HEK293 (cell line): ENCODE measurements at regions not wholly inside any gene's neighbourhood (a gene's known extent, or its start where the extent isn't known, plus 50 kb on each side); places are given as distances from the start of the nearest gene placed in this dataset.

Experiments used
- CTCF ChIA-PET: fragments of 350-600 bp; formaldehyde crosslinking; extraction: SDS; loops from one replicate; lab custom pipeline; 2021; ENCODE audit warnings: antibody characterized with exemption; lab: Yijun Ruan, JAX
- POLR2A ChIA-PET: fragments of 300-600 bp; formaldehyde crosslinking; extraction: SDS; loops from one replicate; lab custom pipeline; 2020; ENCODE audit warnings: antibody characterized with exemption, inconsistent platforms; lab: Yijun Ruan, JAX
- H3K27ac ChIP-seq: fragments of 200-500 bp; sonication (Bioruptor generic); 2 replicates; pipeline ENCODE4 v1.5.1; 2014; ENCODE audit warnings: low read depth, low read length, control low read depth, inconsistent platforms; ENCODE audit errors: extremely low read depth
- H3K36me3 ChIP-seq, 2 experiments: fragments of 200-500 bp in 1 of 2; sonication (Bioruptor generic) in 1 of 2; 1 replicate in 1 of 2; 2 replicates in 1 of 2; pipeline ENCODE4 v1.5.1; 2014 to 2017; ENCODE audit warnings: inconsistent platforms in 2 of 2, low read length in 2 of 2; ENCODE audit not compliant: control insufficient read depth in 2 of 2, insufficient read depth in 1 of 2
- H3K4me1 ChIP-seq: fragments of 200-500 bp; sonication (Bioruptor generic); 2 replicates; pipeline ENCODE4 v1.5.1; 2014; ENCODE audit warnings: mild to moderate bottlenecking, low read length, inconsistent platforms; ENCODE audit not compliant: control insufficient read depth, insufficient read depth
- H3K4me3 ChIP-seq: 2 replicates; pipeline ENCODE4 v1.5.1; 2011; ENCODE audit warnings: low read depth, mild to moderate bottlenecking, control low read depth, low read length, moderate library complexity
- H3K9me3 ChIP-seq: fragments of 200-500 bp; sonication (Bioruptor generic); 2 replicates; pipeline ENCODE4 v1.5.1; 2014; ENCODE audit warnings: low read depth, low read length, inconsistent platforms; ENCODE audit not compliant: control insufficient read depth, insufficient read depth
- BCL11B ChIP-seq: fragments of 450-650 bp; formaldehyde crosslinking; IDR thresholded peaks from 2 replicates; pipeline ENCODE4 v1.5.1; 2016; ENCODE audit warnings: low read depth, missing biosample characterization, missing genetic modification characterization
- GLI2 ChIP-seq: fragments of 450-650 bp; formaldehyde crosslinking; IDR thresholded peaks from 2 replicates; pipeline ENCODE4; 2017; ENCODE audit warnings: missing biosample characterization, missing genetic modification characterization, low read depth, borderline replicate concordance
- IKZF3 ChIP-seq: fragments of 450-650 bp; IDR thresholded peaks from 2 replicates; pipeline ENCODE4 v1.5.0; 2018; ENCODE audit warnings: missing biosample characterization, mild to moderate bottlenecking, missing genetic modification characterization, moderate library complexity
- KLF16 ChIP-seq: fragments of 450-650 bp; formaldehyde crosslinking; IDR thresholded peaks from 2 replicates; pipeline ENCODE4 v1.5.1; 2017; ENCODE audit warnings: missing biosample characterization, missing genetic modification characterization
- KLF8 ChIP-seq: fragments of 450-650 bp; formaldehyde crosslinking; IDR thresholded peaks from 2 replicates; pipeline ENCODE4 v1.5.1; 2016; ENCODE audit warnings: missing biosample characterization, missing genetic modification characterization
- SP3 ChIP-seq: fragments of 450-650 bp; formaldehyde crosslinking; IDR thresholded peaks from 2 replicates; pipeline ENCODE4 v1.5.1; 2016; ENCODE audit warnings: missing biosample characterization, missing genetic modification characterization
- ZBTB7A ChIP-seq: fragments of 450-650 bp; formaldehyde crosslinking; IDR thresholded peaks from 2 replicates; pipeline ENCODE4 v1.5.1; 2016; ENCODE audit warnings: low read depth, missing biosample characterization, missing genetic modification characterization
- ZNF121 ChIP-seq: fragments of 450-650 bp; formaldehyde crosslinking; IDR thresholded peaks from 2 replicates; pipeline ENCODE4 v1.5.1; 2016; ENCODE audit warnings: missing biosample characterization, missing genetic modification characterization
- ZNF138 ChIP-seq: fragments of 450-650 bp; formaldehyde crosslinking; IDR thresholded peaks from 2 replicates; pipeline ENCODE4 v1.5.1; 2016; ENCODE audit warnings: missing biosample characterization, missing genetic modification characterization, borderline replicate concordance
- ZNF140 ChIP-seq: fragments of 450-650 bp; formaldehyde crosslinking; IDR thresholded peaks from 2 replicates; pipeline ENCODE4 v1.5.1; 2016; ENCODE audit warnings: missing biosample characterization, missing genetic modification characterization
- ZNF174 ChIP-seq: fragments of 450-650 bp; formaldehyde crosslinking; IDR thresholded peaks from 2 replicates; pipeline ENCODE4 v1.5.0; 2017; ENCODE audit warnings: missing biosample characterization, mild to moderate bottlenecking, missing genetic modification characterization
- ZNF202 ChIP-seq: fragments of 450-650 bp; formaldehyde crosslinking; IDR thresholded peaks from 2 replicates; pipeline ENCODE4 v1.5.1; 2016; ENCODE audit warnings: missing biosample characterization, missing genetic modification characterization, borderline replicate concordance
- ZNF223 ChIP-seq: fragments of 450-650 bp; formaldehyde crosslinking; IDR thresholded peaks from 2 replicates; pipeline ENCODE4 v1.5.1; 2016; ENCODE audit warnings: missing biosample characterization, missing genetic modification characterization
- ZNF292 ChIP-seq: fragments of 450-650 bp; formaldehyde crosslinking; IDR thresholded peaks from 2 replicates; pipeline ENCODE4 v1.5.1; 2016; ENCODE audit warnings: low read depth, missing biosample characterization, missing genetic modification characterization, borderline replicate concordance
- ZNF354C ChIP-seq: fragments of 450-650 bp; formaldehyde crosslinking; IDR thresholded peaks from 2 replicates; pipeline ENCODE4 v1.5.1; 2016; ENCODE audit warnings: missing biosample characterization, missing genetic modification characterization, low read depth, borderline replicate concordance
- ZNF416 ChIP-seq: fragments of 450-650 bp; formaldehyde crosslinking; IDR thresholded peaks from 2 replicates; pipeline ENCODE4 v1.5.1; 2016; ENCODE audit warnings: missing biosample characterization, missing genetic modification characterization
- ZNF473 ChIP-seq: fragments of 450-650 bp; formaldehyde crosslinking; IDR thresholded peaks from 2 replicates; pipeline ENCODE4 v1.5.1; 2017; ENCODE audit warnings: missing biosample characterization, missing genetic modification characterization
- ZNF549 ChIP-seq: fragments of 450-650 bp; IDR thresholded peaks from 2 replicates; pipeline ENCODE4 v1.5.1; 2018; ENCODE audit warnings: missing biosample characterization, missing genetic modification characterization, mild to moderate bottlenecking, inconsistent platforms, moderate library complexity
- ZNF555 ChIP-seq: fragments of 450-650 bp; formaldehyde crosslinking; conservative IDR thresholded peaks from 2 replicates; pipeline ENCODE4 v1.5.1; 2017; ENCODE audit warnings: missing biosample characterization, mild to moderate bottlenecking, missing genetic modification characterization, inconsistent platforms
- ZNF610 ChIP-seq: fragments of 450-650 bp; formaldehyde crosslinking; IDR thresholded peaks from 2 replicates; pipeline ENCODE4 v1.5.1; 2016; ENCODE audit warnings: missing biosample characterization, missing genetic modification characterization, borderline replicate concordance
- ZNF664 ChIP-seq: fragments of 450-650 bp; formaldehyde crosslinking; IDR thresholded peaks from 2 replicates; pipeline ENCODE4 v1.5.1; 2016; ENCODE audit warnings: missing biosample characterization, missing genetic modification characterization
- ZNF707 ChIP-seq: fragments of 450-650 bp; formaldehyde crosslinking; IDR thresholded peaks from 2 replicates; pipeline ENCODE4 v1.5.1; 2016; ENCODE audit warnings: missing biosample characterization, missing genetic modification characterization
- ZNF76 ChIP-seq: fragments of 450-650 bp; formaldehyde crosslinking; IDR thresholded peaks from 2 replicates; pipeline ENCODE4; 2016; ENCODE audit warnings: low read depth, missing biosample characterization, missing genetic modification characterization, borderline replicate concordance
- TF ChIP-seq, protein P1 (sequence below): fragments of 450-650 bp; formaldehyde crosslinking; IDR thresholded peaks from 2 replicates; pipeline ENCODE4 v1.5.1; 2016; ENCODE audit warnings: missing biosample characterization, missing genetic modification characterization
- TF ChIP-seq, protein P2 (sequence below): fragments of 450-650 bp; formaldehyde crosslinking; IDR thresholded peaks from 2 replicates; pipeline ENCODE4; 2016; ENCODE audit warnings: missing biosample characterization, missing genetic modification characterization
- TF ChIP-seq, protein P3 (sequence below): fragments of 450-650 bp; formaldehyde crosslinking; IDR thresholded peaks from 2 replicates; pipeline ENCODE4 v1.5.1; 2017; ENCODE audit warnings: missing biosample characterization, missing genetic modification characterization
- TF ChIP-seq, protein P4 (sequence below): fragments of 450-650 bp; formaldehyde crosslinking; IDR thresholded peaks from 2 replicates; pipeline ENCODE4 v1.5.1; 2016; ENCODE audit warnings: missing biosample characterization, missing genetic modification characterization
- TF ChIP-seq, protein P5 (sequence below): fragments of 450-650 bp; formaldehyde crosslinking; IDR thresholded peaks from 2 replicates; pipeline ENCODE4 v1.5.1; 2016; ENCODE audit warnings: missing biosample characterization, missing genetic modification characterization

DNA sequence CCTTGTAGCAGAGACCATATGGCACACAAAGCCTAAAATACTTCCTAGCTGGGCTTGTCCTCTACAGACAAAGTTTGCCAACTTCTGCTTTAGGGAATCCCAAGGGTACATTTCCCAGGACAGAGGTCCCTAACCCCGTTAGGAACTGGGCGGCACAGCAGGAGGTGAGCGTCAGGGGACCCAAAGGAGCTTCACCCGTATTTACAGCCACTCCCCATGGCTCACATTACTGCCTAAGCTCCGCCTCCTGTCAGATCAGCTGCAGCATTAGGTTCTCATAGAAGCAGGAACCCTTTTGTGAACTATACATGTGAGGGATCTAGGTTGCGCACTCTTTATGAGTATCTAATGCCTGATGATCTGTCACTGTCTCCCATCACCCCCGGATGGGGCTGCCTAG, 88.5 kb upstream of the TRPM3 start:
- H3K36me3 ChIP-seq, result no peaks in the 10 kb centered on the region
- no peaks in the 10 kb centered on the region for H3K4me1 ChIP-seq
- no peak overlapping the region for H3K27ac ChIP-seq
- H3K9me3 ChIP-seq, result no peaks in the 10 kb centered on the region
- TF ChIP-seq ZNF223, result no peak
- 0 out of 2 replicates have a peak, but pooled peaks have one; percentile 46 for TF ChIP-seq ZNF610
- TF ChIP-seq, protein P1, sequence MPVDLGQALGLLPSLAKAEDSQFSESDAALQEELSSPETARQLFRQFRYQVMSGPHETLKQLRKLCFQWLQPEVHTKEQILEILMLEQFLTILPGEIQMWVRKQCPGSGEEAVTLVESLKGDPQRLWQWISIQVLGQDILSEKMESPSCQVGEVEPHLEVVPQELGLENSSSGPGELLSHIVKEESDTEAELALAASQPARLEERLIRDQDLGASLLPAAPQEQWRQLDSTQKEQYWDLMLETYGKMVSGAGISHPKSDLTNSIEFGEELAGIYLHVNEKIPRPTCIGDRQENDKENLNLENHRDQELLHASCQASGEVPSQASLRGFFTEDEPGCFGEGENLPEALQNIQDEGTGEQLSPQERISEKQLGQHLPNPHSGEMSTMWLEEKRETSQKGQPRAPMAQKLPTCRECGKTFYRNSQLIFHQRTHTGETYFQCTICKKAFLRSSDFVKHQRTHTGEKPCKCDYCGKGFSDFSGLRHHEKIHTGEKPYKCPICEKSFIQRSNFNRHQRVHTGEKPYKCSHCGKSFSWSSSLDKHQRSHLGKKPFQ (tag by site-specific recombination), result no peak
- TF ChIP-seq, protein P2, sequence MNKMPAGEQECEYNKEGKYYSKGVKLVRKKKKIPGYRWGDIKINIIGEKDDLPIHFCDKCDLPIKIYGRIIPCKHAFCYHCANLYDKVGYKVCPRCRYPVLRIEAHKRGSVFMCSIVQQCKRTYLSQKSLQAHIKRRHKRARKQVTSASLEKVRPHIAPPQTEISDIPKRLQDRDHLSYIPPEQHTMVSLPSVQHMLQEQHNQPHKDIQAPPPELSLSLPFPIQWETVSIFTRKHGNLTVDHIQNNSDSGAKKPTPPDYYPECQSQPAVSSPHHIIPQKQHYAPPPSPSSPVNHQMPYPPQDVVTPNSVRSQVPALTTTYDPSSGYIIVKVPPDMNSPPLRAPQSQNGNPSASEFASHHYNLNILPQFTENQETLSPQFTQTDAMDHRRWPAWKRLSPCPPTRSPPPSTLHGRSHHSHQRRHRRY, result no peak
- TF ChIP-seq, protein P3, sequence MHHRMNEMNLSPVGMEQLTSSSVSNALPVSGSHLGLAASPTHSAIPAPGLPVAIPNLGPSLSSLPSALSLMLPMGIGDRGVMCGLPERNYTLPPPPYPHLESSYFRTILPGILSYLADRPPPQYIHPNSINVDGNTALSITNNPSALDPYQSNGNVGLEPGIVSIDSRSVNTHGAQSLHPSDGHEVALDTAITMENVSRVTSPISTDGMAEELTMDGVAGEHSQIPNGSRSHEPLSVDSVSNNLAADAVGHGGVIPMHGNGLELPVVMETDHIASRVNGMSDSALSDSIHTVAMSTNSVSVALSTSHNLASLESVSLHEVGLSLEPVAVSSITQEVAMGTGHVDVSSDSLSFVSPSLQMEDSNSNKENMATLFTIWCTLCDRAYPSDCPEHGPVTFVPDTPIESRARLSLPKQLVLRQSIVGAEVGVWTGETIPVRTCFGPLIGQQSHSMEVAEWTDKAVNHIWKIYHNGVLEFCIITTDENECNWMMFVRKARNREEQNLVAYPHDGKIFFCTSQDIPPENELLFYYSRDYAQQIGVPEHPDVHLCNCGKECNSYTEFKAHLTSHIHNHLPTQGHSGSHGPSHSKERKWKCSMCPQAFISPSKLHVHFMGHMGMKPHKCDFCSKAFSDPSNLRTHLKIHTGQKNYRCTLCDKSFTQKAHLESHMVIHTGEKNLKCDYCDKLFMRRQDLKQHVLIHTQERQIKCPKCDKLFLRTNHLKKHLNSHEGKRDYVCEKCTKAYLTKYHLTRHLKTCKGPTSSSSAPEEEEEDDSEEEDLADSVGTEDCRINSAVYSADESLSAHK, result no peak
- no peak for TF ChIP-seq ZNF707 (tag by site-specific recombination)
- TF ChIP-seq ZNF473 (tag by site-specific recombination), result no peak
- TF ChIP-seq GLI2 (tag by site-specific recombination), result no peak
- no peak for TF ChIP-seq IKZF3 (tag by site-specific recombination)
- TF ChIP-seq ZNF549 (tag by site-specific recombination), result peak; percentile 85
- TF ChIP-seq ZNF292 (tag by site-specific recombination), result no peak
- no peak for TF ChIP-seq ZNF664 (tag by site-specific recombination)
- TF ChIP-seq ZNF354C, result no peak
- no peak for TF ChIP-seq ZNF174 (tag by site-specific recombination)
- TF ChIP-seq KLF16 (tag by site-specific recombination), result no peak
- TF ChIP-seq, protein P4, sequence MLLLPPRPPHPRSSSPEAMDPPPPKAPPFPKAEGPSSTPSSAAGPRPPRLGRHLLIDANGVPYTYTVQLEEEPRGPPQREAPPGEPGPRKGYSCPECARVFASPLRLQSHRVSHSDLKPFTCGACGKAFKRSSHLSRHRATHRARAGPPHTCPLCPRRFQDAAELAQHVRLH, result no peak
- TF ChIP-seq, all 188 proteins: peak for 2
- ChIA-PET CTCF (interaction anchor here (0.5 kb wide), 1 partner anchor 128 kb away, joined by 4 read pairs; no protein-coding TSS in a partner anchor), POLR2A (no interaction called here)
- H3K4me3 ChIP-seq, result no peak overlapping the region

DNA sequence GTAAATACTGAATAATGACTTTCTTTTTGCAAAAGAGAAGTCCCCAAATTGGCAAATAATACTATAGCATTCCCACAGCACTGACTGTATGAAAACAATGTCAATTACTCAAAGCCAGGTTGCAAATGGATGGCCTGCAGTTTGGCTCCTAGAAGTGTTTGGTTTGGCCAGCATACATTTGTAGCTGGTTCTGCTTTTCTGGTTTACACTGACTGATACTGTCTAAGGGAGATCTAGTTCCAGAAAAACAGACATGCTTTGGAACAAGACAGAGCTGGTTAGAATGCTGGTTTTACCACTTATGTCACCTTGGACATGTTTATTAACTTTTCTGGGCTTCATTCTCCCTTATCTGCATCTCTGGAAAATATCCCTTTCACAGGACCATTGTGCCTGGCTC, 81.5 kb upstream of the TRPM3 start:
- no peaks in the 10 kb centered on the region for H3K9me3 ChIP-seq
- no peaks in the 10 kb centered on the region for H3K4me1 ChIP-seq
- CTCF ChIA-PET, result interaction anchor here (0.6 kb wide), 1 partner anchor 822 kb away, joined by 3 read pairs; no protein-coding TSS in a partner anchor
- no peak for TF ChIP-seq ZNF416 (tag by site-specific recombination)
- no peak for TF ChIP-seq ZNF555
- no peak for TF ChIP-seq KLF8 (tag by site-specific recombination)
- no peak for TF ChIP-seq ZNF76 (tag by site-specific recombination)
- TF ChIP-seq ZNF121, result no peak
- TF ChIP-seq ZNF140 (tag by site-specific recombination), result no peak
- TF ChIP-seq BCL11B, result no peak
- TF ChIP-seq ZNF138 (tag by site-specific recombination), result no peak
- TF ChIP-seq, protein P5, sequence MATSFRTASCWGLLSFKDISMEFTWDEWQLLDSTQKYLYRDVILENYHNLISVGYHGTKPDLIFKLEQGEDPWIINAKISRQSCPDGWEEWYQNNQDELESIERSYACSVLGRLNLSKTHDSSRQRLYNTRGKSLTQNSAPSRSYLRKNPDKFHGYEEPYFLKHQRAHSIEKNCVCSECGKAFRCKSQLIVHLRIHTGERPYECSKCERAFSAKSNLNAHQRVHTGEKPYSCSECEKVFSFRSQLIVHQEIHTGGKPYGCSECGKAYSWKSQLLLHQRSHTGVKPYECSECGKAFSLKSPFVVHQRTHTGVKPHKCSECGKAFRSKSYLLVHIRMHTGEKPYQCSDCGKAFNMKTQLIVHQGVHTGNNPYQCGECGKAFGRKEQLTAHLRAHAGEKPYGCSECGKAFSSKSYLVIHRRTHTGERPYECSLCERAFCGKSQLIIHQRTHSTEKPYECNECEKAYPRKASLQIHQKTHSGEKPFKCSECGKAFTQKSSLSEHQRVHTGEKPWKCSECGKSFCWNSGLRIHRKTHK (tag by site-specific recombination), result no peak
- no peak for TF ChIP-seq ZNF549 (tag by site-specific recombination)
- no peak for TF ChIP-seq ZNF202 (tag by site-specific recombination)
- no peak for TF ChIP-seq ZBTB7A (tag by site-specific recombination)
- TF ChIP-seq SP3 (tag by site-specific recombination), result no peak
- H3K4me3 ChIP-seq, result no peak overlapping the region
- no peaks in the 10 kb centered on the region for H3K36me3 ChIP-seq
- POLR2A ChIA-PET, result no interaction called here
- no peak overlapping the region for H3K27ac ChIP-seq
